CD4-positive, alpha-beta T cell treated with Interleukin-1 beta for 1 hour (primary cell): ENCODE measurements at regions not wholly inside any gene's neighbourhood (a gene's known extent, or its start where the extent isn't known, plus 50 kb on each side); places are given as distances from the start of the nearest gene placed in this dataset.
"Not testable (repeated sequence)": the region's sequence is repeated elsewhere in the genome, so short reads cannot be mapped to it uniquely, and the experiment has no call there.

ENCODE experiments used
- DNase-seq, 2 donors: peaks; one replicate each; pipeline ENCODE4 v3.0.0-alpha.2; 2020 to 2022

DNA sequence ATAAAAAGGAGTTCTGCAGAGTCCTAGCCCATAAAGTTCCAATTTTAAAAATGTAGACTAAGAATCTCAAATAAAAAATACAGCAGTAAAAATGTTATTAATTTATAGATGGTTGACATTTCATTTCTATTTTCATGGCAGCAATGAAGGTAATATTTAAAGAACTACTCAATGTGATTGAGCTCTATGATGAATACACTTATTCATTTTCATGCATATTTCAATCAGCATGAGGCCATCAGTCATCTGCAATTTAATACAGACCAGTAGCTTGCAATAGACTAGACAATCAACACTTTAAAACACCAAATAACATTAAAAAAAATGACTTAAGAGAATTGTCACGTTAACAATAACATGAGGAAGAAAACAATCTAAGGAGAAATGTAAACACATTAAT lies 1295.8 kb upstream of the ALCAM start:
- DNase-seq = no peak

DNA sequence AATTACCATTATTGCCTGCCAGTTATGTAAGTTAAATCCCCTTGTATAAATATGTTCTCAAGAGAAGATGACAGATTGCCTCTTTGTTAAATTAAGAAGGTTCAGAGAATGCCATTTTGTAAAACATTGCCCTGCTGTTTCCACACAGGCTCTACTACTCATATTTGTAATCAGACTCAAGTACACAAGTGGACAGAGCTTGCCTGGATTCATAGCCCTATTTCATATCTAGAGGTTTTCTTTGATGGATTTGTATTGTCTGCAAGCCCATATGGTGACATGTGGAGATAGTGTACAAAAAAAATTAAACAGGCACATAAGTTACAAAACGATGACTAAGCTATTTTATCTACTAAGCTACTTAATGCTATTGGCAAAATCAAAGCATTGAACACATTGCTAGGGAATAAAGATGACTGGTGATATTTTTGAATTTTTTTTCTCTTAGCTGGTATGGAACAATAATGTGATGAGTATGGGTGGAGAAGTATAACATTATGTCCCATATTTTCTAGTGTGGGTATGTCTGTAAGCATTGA lies 1286.6 kb upstream of the ALCAM start:
- DNase-seq = no peak

DNA sequence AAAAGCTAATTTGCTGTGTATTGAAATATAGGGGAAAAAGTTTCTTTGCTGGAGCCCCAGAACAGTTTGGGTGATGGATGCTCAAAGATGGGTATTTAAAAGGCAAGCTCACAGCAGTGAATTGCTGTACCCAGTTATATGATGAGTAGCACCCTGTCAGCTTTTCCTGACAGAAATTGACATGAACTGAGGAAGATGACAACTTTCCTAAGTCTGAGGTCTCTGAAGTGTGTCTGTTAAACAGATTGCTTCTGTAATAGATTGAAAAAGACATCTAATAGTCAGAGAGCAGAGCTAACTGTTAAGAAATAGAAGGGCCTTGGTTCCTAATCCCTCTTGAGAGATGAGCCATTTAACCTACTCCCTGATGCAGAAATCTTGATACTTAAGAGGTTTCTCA lies 1278.0 kb upstream of the ALCAM start:
- DNase-seq = no peak

DNA sequence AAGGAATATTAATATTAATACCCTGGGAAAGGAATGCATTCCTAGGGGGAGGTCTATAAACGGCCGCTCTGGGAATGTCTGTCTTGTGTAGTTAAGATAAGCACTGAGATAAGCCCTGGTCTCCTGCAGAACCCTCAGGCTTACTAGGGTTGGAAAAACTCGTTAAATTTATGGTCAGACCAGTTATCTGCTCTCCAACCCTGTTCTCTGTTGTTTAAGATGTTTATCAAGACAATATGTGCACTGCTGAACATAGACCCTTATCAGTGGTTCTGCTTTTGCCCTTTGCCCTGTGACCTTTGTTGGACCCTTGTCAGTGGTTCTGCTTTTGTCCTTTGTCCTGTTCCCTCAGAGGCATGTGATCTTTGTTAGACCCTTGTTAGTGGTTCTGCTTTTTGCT lies 1276.7 kb upstream of the ALCAM start:
- DNase-seq = not testable (repeated sequence)

DNA sequence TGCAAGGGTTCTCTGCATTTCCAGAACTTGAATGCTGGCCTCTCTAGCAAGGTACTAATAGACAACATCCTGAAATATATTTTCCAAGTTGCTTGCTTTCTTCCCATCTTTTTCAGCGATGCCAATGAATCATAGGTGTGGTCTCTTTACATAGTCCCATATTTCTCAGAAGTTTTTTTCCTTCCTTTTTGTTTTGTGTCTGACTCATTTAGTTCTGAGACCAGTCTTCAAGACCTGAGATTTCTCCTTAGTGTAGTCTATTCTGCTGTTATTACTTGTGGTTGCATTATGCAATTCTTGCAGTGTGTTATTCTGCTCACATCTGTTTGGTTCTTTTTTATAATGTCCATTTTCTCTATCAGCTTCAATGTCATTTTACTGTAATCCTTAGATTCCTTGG lies 1265.0 kb upstream of the ALCAM start:
- no peak for DNase-seq

DNA sequence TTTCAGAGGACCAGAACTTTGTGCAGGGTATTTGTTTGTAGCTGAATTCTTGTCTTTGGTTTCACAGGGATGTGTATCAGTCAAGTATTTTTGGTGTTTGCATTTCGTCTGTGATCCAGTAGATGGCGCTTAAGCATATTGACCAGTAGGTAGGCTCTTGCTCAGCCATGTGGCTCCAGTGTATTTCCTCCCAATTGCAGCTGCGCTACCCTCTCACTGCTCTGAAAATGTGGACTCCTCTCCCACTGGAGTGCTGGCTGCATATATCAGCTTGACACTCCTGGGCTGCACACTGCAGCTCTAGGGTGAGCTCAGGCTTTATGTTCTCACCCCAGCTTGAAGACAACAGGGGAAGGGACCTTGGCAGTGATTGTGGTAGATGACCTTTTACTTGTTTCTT lies 1264.3 kb upstream of the ALCAM start:
- DNase-seq = no peak

DNA sequence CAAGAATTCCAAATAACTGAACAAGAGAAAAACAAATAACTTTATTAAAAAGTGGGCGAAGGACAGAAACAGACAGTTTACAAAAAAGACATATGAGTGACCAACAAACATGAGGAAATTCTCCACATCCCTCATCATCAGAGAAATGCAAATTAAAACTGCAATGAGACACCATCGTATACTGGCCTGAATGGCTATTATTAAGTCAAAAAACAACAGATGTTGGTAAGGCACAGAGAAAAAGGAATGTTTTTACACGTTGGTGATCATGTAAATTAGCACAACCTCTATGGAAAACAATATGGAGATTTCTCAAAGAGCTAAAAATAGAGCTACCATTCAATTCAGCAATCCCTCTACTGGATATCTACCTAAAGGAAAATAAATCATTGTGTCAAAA lies 1260.4 kb upstream of the ALCAM start:
- DNase-seq = no peak

DNA sequence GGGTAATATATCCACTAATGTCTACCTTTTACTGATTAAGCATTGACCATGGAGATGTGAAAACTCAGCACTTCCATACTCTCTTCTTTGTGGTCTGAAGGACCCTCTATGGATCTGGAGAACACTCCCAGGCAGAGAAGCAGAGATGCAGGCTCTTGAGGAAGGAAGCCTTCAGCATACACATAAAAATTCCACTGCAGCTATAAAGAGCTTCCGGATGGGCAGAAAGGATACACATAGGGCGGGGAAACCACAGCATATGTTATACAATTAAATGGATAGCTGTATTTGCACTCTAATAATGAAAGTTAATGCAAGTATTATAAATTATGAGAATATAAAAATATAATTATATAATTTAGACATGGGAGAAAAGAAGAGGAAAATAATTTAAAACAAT lies 1258.2 kb upstream of the ALCAM start:
- DNase-seq = no peak

DNA sequence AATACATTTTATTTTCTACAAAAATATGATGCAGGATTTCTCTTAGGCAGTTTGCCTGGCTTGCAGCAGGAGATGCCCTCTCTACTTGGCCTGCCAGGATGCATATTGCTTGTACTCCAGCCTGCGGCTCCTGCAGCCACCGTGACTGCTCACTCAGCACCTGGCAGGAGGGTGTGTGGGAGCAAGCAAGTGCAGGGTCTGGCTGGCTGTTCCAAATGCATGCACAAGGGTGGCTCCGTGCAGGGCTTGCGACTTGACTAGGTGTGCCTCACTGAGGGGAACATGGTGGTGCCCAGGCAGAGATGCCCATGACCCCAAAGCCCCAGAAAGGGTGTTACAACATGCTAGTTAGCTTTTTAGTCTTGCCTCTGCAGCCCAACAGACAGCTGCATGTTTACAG lies 1240.2 kb upstream of the ALCAM start:
- no peak for DNase-seq

DNA sequence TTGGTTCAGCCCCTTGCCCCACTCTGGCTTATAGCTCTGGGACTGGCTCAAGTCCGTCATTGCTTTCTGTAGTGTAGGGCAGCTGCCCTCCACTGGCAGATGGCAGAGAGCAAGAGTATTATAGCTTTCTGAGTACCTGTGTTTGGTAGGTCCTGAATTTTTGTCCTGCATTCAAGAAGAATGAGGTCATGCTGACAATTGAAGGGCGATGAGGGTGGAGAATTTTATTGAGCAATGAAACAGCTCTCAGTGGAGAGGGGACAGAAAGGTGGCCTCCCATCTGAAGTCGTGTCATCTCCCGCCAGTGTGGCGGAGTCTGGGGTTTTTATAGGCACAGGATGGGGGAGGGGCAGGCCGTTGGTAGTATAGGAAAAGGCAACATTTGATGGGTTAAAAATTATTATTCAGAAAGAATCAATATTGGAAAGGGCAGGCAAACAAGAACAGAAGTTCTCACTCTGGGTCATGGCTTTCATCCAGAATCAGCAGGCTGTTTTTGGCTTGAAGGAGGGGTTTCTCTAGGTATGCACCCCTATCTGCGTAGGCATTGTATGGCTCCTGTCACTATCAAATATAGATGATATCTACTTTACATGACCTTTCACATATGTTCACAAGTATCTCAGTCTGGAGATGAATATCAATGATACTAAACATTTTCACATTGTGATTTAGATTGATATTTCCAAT lies 1239.7 kb upstream of the ALCAM start:
- DNase-seq = no peak

DNA sequence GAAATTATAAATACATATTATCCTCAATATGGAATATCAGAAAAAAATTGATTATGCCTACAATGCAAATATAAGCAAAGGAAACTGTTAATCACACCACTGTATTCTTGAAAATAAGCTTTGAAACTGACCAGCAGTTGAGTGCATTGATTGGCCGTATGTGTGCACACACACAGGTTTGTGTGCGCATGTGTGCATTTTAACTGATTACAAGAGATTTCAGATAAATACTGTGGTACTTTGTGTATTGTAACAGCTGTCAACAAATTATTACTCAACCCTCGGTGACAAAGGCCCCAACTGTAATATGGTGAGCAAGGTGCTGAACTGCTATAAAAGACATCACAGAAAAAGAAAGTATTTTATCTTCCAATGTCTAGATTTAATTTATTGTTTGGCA lies 1238.9 kb upstream of the ALCAM start:
- DNase-seq = no peak

DNA sequence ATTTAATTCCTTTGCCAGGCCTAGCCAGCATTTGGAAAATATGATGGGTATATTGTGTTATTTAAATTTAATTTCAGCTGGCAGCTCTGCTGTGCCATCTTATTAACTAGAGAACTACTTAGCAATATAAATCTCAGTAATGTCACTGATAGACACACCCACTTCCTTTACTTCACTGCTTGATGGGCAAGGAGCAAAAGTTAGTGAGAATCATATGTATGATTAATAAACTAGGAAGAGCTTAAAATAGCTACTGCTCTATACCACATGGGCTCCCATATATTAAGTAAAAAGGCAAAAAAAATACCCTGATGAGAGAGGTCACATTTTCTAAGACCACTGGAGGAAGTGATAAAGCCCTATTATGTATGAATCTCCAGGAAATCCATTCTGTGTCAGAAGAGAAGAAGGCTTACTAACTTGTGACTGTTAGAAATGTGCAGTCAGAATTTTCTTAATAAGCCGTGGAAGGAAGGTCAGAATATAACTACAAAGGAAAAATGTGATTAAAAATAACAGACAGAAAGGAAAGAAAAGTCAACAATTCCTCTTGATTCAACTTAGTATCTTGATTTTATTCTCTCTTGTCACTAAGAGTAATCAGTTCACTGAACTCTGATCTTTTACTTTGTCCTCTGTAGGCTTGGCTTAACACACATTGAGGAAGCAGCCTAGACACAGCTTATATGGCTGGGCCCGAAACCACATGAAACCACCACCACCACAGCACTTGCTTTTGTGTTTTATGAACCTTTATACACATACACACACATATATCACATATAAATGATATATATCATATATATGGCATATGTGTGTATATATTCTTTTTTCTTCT lies 1233.9 kb upstream of the ALCAM start:
- no peak for DNase-seq

DNA sequence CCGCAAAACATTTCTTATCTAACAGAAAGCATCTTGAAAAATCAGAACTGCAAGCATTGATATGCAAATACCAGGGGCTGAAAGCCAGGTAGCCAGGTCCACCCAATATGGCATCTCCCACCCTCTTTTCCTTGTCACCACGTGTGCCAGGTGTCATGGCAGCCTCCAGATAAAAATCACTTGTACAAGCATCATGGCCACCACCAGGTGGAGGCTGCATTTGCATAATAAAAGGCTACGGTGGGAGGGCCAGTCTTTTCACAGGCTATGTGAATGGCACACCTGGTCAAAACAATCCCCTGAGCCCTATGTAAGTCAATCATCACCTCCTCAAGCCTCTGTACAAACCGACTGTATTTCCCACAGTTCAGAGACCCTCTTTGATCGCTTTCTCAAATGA lies 1233.1 kb upstream of the ALCAM start:
- DNase-seq = no peak

DNA sequence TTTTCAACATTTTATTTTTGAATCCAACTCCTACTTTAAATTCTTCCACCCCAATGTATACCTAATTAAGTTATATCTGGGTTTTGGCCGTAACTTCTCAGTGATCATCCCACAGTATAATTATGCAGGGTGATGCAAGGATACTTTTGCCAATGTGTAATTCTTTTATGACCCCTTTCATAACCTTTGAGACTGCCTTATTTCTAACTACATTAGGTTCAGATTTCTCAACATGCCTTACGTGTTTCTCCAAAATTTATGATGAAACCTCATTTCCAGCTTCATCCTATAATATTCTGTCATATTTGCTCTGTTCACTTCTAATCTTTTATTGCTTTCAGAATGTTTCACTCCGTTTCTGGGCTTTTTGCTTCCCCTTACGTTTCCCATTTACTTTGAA lies 1229.6 kb upstream of the ALCAM start:
- no peak for DNase-seq

DNA sequence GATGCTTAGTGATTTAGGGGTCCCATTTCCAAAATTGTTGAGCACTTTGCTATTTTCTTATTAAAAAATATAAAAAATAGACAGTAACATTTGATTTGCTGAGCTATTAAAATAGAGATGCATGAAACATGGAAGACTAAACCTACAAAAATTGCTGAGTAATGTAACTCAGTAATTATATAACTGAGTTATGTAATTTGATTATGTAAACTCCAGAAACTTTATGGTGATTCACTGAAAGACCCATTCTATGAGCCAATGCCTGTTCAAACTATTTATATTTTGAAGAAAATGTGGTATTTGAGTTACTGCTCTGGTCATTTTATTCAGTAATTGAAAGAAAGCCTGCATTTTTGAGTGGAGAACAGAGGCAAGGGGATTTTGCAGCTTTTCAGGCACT lies 1221.5 kb upstream of the ALCAM start:
- DNase-seq = no peak

DNA sequence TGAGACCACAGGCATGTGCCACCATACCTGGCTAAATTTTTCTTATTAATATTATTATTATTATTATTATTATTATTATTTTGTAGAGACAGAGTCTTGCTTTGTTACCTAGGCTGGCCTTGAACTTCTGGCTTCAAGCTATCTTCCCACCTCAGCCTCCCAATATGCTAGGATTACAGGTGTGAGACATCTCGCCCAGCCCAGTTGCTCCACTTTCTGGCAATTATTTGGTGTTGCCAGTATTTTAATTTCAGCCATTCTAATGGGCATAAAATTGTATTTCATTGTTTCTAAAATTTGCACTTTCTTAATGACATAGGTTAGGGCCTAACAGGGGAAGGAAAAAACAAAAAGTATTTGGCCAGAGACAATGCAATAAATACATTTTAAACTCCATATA lies 1217.6 kb upstream of the ALCAM start:
- DNase-seq = no peak

DNA sequence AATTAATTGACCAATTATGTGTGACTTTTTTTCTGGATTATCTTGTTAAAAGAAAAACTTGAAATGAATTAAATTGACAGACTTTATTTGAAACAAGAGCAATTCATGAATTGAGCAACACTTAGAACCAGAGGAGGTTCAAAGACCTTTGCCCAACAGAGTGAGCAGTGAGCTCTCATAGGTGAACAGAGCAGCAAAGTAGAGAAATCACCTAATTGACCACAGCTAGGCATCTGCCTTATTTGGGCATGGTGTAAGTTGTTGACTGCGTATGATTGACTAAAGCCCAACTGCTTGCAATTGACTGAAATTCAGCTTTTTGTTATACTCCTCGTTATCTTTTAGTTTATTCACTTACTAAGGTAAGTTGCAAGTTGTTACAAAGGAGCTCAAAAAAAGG lies 1216.0 kb upstream of the ALCAM start:
- no peak for DNase-seq

DNA sequence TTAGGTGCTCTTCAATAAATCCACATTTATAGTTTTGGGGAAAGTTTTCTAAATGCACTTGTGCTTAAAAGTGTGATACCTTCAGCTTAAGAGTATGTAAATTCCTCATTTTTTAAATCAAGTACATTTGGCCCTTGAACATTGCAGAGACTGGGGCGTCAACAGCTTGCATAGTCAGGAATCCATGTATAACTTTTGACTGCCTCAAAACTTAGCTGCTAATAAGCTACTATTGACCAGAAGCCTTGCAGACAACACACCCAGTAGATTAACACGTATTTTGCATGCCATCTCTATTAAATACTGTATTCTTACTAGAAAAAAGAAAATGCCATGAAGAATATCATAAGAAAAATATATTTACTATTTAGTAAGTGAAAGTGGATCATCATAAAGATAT lies 1211.8 kb upstream of the ALCAM start:
- DNase-seq = no peak

DNA sequence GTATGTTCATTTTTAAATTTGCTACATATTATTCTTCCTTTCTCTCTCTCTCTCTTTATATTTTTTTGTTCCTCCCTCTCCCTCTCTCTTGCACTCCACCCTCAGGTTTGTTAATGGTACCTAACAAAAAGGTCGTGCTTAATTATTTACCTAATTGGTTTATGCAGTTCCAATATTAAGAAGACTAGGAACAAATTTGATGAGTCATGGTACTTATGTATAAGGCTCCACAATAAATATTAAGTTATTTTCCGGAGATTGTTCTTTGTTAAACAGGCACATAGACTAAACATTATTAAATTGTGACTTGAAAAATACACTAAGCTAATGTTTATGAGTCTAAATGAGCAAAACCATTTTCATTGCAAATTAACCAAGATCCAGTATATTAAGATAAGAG lies 1200.8 kb upstream of the ALCAM start:
- no peak for DNase-seq

DNA sequence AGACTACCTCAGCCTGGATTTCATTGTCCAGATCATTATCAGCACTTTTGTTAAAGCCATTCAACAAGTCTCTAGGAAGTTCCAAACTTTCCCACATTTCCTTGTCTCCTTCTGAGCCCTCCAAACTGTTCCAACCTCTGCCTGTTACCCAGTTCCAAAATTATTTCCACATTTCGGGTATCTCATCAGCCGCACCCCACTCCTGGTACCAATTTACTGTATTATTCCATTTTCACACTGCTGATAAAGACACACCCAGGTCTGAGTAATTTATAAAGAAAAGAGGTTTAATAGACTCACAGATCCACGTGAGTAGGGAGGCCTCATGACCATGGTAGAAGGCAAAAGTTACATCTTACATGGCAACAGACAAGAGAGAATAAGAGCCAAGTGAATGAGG lies 1198.3 kb upstream of the ALCAM start:
- DNase-seq = no peak

DNA sequence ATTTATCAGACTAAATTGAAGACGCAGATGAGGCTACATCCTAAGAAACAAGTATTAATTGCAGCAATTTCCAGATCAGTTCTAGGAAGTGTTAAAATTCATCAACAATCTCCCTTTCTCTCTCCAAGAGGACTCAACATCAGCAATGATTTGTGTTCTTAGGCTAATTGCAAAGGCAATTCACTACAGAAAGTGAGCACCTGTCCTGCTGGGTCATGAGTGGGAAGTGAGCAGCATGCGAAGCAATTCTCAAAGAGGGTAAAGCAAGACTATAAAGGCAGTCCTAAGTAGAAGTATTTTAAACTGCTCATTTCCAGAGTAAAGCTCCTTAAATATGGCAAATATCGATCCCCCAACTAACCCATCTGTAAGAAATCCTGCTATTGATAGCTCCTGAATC lies 1191.0 kb upstream of the ALCAM start:
- no peak for DNase-seq

DNA sequence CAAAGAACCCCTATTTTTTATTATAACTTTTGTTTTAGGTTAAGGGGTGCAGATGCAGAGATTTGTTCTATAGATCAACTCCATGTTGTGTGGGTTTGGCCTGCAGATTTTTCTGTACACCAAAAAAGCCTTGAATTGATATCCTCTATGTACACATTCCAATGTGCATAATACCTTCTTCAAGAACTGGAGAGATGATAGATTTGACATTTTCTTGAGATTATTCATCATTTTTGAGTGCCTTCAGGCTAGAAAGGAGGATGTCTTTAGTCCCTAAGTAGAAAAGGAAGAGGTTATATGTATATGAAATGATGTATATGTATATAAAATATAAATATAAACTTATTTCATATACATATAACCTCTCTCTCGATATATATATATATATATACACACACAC lies 1190.0 kb upstream of the ALCAM start:
- no peak for DNase-seq

DNA sequence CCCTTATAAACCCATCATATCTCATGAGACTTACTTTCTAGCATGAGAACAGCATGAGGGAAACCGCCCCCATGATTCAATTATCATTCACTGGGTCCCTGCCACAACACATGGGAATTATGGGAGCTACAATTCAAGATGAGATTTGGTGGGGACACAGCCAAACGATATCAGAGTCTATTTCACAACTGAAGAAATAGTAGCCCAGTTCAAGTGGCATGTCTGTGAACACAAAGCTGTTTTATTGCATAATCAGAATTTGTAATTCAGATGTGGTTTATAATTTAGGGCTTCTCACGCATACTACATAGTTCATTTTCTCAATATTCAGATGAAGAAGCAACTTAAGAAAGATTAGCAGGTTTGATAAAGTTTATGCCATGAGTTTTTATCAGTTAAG lies 1188.0 kb upstream of the ALCAM start:
- DNase-seq = no peak

DNA sequence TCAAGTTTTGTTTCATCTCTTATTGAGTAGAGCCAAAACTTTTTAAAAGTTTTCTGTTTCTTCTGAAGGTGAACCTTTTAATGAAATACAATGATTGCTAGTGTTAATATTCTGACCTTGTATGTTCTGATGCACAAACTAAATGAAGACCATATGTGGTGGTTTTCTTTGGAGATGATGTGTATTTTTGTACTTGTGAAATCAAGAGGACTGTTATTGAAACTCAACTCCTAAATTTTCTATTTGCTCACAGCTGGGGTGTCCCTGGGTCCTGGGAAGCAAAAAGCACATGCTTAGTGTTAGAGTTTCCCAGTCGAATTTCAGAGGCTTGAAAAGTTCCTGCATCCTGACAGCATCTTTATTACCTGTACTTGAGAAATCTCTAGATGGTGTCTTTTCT lies 1185.8 kb upstream of the ALCAM start:
- no peak for DNase-seq

DNA sequence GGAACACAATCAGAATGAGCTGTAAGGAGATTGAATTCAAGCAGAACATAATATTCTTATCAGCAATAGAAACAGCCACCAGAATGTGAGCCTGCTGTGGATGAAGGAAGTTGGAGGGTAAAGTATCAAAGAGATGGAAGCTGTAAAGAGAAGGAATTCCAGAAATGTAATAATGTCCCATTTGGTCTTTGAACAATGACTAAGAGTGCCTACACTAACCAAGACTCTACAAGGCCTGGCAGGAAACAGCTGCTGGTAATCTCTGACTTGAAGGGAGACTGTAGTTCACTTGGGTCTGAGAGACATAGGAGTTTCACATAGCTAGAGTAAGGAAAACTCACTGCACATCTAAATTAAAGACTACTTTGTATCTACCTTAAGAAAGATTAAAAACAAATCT lies 1176.0 kb upstream of the ALCAM start:
- no peak for DNase-seq
